HUES6 (cell line): ENCODE measurements at regions not wholly inside any gene's neighbourhood (a gene's known extent, or its start where the extent isn't known, plus 50 kb on each side); places are given as distances from the start of the nearest gene placed in this dataset.

Experiments
- H3K27ac ChIP-seq: 2 replicates; pipeline ENCODE4 v1.7.0; 2013; ENCODE audit warnings: low read depth, mild to moderate bottlenecking, low read length, inconsistent platforms
- H3K27me3 ChIP-seq: 2 replicates; pipeline ENCODE4 v1.6.1; 2013; ENCODE audit warnings: low read length; ENCODE audit not compliant: control insufficient read depth, insufficient read depth
- H3K36me3 ChIP-seq: 2 replicates; pipeline ENCODE4 v1.6.1; 2013; ENCODE audit warnings: low read length; ENCODE audit not compliant: control insufficient read depth, insufficient read depth
- H3K4me1 ChIP-seq: 2 replicates; pipeline ENCODE4 v1.6.1; 2013; ENCODE audit warnings: low read length; ENCODE audit not compliant: control insufficient read depth, insufficient read depth
- H3K4me3 ChIP-seq: 2 replicates; pipeline ENCODE4 v1.5.1; 2013; ENCODE audit warnings: low read depth, low read length
- H3K9ac ChIP-seq: one replicate; pipeline ENCODE4 v1.6.1; 2013; ENCODE audit warnings: mild to moderate bottlenecking, low read length
- H3K9me3 ChIP-seq: 2 replicates; pipeline ENCODE4 v1.6.1; 2013; ENCODE audit warnings: low read depth, low read length; ENCODE audit not compliant: control insufficient read depth, insufficient read depth

DNA sequence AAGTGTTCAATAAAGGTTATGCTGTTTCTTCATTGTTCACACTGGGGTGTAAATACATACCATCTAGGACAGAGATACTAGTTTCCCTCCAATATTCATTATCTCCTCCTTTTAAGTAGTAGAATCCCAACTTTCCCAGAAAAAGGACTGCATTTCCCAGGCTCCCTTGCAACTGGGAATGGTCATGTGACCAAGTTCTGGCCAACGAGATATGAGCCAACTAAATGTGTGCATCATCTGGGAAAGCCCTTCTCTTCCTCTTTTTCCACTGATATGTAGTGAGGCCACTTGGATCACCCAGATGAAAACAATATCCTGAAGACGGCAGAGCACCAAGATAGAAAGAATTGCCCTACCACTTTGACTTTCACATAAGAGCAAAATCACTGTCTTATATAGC, 97.9 kb upstream of the PTPRT start:
- H3K9ac ChIP-seq = no peak overlapping the region
- no peaks in the 10 kb centered on the region for H3K36me3 ChIP-seq
- no peak overlapping the region for H3K27ac ChIP-seq
- peaks cover 15% of the 10 kb centered on the region for H3K9me3 ChIP-seq
- H3K27me3 ChIP-seq = no peaks in the 10 kb centered on the region
- H3K4me3 ChIP-seq = no peak overlapping the region
- no peaks in the 10 kb centered on the region for H3K4me1 ChIP-seq

DNA sequence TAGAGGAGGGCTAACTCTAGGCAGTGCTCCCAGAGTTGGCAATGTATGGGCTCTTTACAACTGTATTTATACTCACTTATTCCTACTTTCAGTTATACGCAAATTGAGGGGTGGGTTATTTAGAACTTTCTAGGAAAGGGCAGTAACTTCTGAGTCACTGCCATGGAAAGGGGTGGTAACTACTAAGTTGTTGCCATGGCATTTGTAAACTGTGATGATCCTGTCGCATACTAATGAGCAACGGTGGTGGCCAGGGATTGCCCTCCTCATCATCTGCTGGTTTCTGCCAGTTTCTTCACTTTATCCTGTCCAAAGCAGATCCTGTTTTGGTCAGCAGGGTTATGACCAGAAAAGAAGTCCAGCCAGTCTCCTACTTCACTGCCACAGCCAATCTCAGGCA, 95.5 kb upstream of the PTPRT start:
- Histone ChIP-seq H3K36me3 (no peaks in the 10 kb centered on the region), H3K9me3 (peaks cover 15% of the 10 kb centered on the region), H3K27me3 (no peaks in the 10 kb centered on the region), H3K9ac (no peak overlapping the region), H3K27ac (no peak overlapping the region), H3K4me1 (no peaks in the 10 kb centered on the region), H3K4me3 (no peak overlapping the region)

DNA sequence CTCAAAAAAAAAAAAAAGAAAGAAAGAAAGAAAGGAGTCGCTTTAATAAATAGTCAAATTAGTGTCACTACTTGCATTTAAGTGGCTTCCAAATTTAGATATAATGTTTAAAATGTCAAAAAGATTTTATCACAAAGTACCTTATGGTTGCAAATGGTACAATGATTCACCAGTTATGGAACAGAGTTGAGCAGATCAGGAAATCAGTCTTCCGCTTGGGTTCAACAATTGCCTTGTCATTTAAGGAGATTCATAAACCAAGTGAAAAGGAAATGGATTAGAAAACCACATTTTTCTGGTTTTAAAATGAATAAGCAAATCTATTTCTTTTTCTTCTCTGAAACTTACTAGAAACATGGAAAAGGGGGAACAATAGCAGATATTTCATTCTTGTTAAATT, 94.8 kb upstream of the PTPRT start:
- H3K9ac ChIP-seq = no peak overlapping the region
- H3K36me3 ChIP-seq = no peaks in the 10 kb centered on the region
- no peak overlapping the region for H3K27ac ChIP-seq
- peaks cover 15% of the 10 kb centered on the region for H3K9me3 ChIP-seq
- H3K27me3 ChIP-seq = no peaks in the 10 kb centered on the region
- H3K4me3 ChIP-seq = no peak overlapping the region
- H3K4me1 ChIP-seq = no peaks in the 10 kb centered on the region

GRCh38 chr20:43283126-43283525, 93.4 kb upstream of the PTPRT start:
- Histone ChIP-seq H3K27me3 (no peaks in the 10 kb centered on the region), H3K36me3 (no peaks in the 10 kb centered on the region), H3K4me3 (no peak overlapping the region), H3K9me3 (peaks cover 6% of the 10 kb centered on the region), H3K9ac (no peak overlapping the region), H3K4me1 (no peaks in the 10 kb centered on the region), H3K27ac (no peak overlapping the region)

DNA sequence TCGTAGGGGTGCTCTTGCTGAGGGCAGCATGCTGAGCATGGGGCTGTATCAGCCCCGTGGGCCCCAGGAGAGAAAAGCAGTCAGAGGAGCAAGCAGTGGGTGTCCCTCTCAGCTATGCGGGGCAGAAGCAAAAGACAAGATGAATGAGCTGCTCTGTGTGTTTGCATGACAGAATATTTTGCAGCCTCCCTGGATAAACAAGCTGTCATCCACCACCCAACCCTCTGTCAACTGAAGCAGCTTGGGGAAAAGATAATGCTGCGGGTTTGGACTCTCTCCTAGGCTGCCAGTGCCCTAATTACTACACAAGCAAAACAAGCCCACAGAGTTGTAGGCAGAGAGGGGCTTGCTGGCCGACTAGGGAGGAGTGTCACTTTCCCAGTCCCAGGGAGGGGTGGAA, 82.3 kb upstream of the PTPRT start:
- no peak overlapping the region for H3K4me3 ChIP-seq
- peaks cover 3% of the 10 kb centered on the region; the same call in 1 of the 2 replicates for H3K9me3 ChIP-seq
- H3K4me1 ChIP-seq = no peaks in the 10 kb centered on the region
- no peak overlapping the region for H3K9ac ChIP-seq
- H3K27me3 ChIP-seq = no peaks in the 10 kb centered on the region; the same call in 1 of the 2 replicates
- H3K27ac ChIP-seq = no peak overlapping the region
- no peaks in the 10 kb centered on the region for H3K36me3 ChIP-seq

DNA sequence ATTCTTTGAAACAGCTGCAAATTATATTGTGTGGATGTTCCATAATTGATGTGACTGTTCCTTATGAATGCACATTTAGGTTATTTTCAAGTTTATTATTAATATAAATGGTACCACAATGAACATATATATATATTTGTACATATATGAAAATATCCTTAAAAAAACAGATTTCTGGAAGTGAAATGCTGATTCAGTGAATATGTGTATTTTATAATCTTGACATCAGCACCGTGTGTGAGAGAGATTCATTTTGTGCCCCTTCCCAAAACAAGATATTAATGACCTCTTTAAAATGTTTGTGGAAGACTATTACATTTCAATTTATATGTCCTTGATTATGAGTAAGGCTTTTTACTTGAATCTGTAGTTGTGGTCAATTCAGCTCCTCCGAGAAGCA, 75.7 kb upstream of the PTPRT start:
- no peak overlapping the region for H3K4me3 ChIP-seq
- no peaks in the 10 kb centered on the region for H3K4me1 ChIP-seq
- no peaks in the 10 kb centered on the region for H3K36me3 ChIP-seq
- no peaks in the 10 kb centered on the region for H3K27me3 ChIP-seq
- no peak overlapping the region for H3K27ac ChIP-seq
- H3K9me3 ChIP-seq = no peaks in the 10 kb centered on the region
- no peak overlapping the region for H3K9ac ChIP-seq

DNA sequence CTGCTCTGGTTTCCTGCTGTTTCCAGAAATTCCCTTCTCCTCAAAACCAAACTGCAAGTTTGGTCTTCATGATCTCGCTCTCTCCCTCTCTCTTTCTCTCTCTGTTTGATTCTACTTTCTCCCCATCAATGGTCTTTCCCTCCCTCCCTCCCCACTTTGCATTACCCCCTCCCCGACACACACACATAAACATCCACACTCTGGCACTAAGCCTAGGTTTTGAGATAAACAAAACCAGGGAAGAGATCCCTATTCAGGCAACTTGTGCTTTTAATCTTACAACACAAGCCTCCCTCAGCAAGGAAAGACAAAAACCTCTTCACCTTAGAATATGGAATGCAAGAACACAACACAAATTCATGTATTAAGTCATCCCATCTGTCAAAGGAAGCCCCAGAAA, 73.5 kb upstream of the PTPRT start:
- no peak overlapping the region for H3K27ac ChIP-seq
- no peak overlapping the region for H3K4me3 ChIP-seq
- no peaks in the 10 kb centered on the region for H3K4me1 ChIP-seq
- H3K9ac ChIP-seq = no peak overlapping the region
- H3K9me3 ChIP-seq = no peaks in the 10 kb centered on the region
- no peaks in the 10 kb centered on the region for H3K27me3 ChIP-seq
- H3K36me3 ChIP-seq = no peaks in the 10 kb centered on the region

GRCh38 chr20:43262341-43262740, 72.6 kb upstream of the PTPRT start:
- Histone ChIP-seq H3K9me3 (no peaks in the 10 kb centered on the region), H3K9ac (no peak overlapping the region), H3K4me3 (no peak overlapping the region), H3K4me1 (no peaks in the 10 kb centered on the region), H3K27ac (no peak overlapping the region), H3K36me3 (no peaks in the 10 kb centered on the region), H3K27me3 (no peaks in the 10 kb centered on the region)

DNA sequence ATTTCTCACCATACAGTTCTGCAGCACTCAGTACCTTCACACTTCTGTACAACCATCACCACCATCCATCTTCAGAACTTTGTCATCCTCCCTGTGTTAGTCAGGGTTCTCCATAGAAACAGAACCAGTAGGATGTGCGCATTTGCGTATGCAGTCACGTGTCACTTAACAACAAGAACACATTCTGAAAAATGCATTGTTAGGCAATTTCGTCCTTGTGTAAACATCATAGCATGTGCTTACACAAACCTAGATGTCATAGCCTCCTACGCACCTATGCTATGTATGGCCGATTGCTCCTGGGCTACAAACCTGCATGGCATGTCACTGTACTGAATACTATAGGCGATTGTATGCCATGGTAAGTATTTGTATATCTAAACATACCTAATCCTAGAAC, 66.2 kb upstream of the PTPRT start:
- Histone ChIP-seq H3K4me3 (no peak overlapping the region), H3K36me3 (no peaks in the 10 kb centered on the region), H3K27ac (no peak overlapping the region), H3K9ac (no peak overlapping the region), H3K27me3 (peaks cover 9% of the 10 kb centered on the region), H3K9me3 (no peaks in the 10 kb centered on the region), H3K4me1 (no peaks in the 10 kb centered on the region)

- Histone ChIP-seq H3K9me3 (no peaks in the 10 kb centered on the region), H3K27ac (no peak overlapping the region), H3K27me3 (peaks cover 9% of the 10 kb centered on the region), H3K36me3 (no peaks in the 10 kb centered on the region), H3K4me1 (no peaks in the 10 kb centered on the region), H3K4me3 (no peak overlapping the region), H3K9ac (no peak overlapping the region)
These were observed 63.1 kb upstream of the PTPRT start for GRCh38 chr20:43252761-43253160.

- Histone ChIP-seq H3K4me3 (no peak overlapping the region), H3K36me3 (no peaks in the 10 kb centered on the region), H3K27ac (no peak overlapping the region), H3K27me3 (peaks cover 4% of the 10 kb centered on the region), H3K4me1 (peaks cover 2% of the 10 kb centered on the region; the same call in 1 of the 2 replicates), H3K9me3 (no peaks in the 10 kb centered on the region), H3K9ac (no peak overlapping the region)
These were observed 58.6 kb upstream of the PTPRT start for GRCh38 chr20:43248341-43248740.

GRCh38 chr20:43247361-43247760, 57.7 kb upstream of the PTPRT start:
- H3K36me3 ChIP-seq = no peaks in the 10 kb centered on the region
- no peak overlapping the region for H3K27ac ChIP-seq
- H3K4me3 ChIP-seq = no peak overlapping the region
- no peaks in the 10 kb centered on the region for H3K9me3 ChIP-seq
- peaks cover 4% of the 10 kb centered on the region for H3K27me3 ChIP-seq
- no peak overlapping the region for H3K9ac ChIP-seq
- H3K4me1 ChIP-seq = peaks cover 7% of the 10 kb centered on the region; the same call in 1 of the 2 replicates
